Esophagus (tissue), 2 donors: ENCODE measurements at regions not wholly inside any gene's neighbourhood (a gene's known extent, or its start where the extent isn't known, plus 50 kb on each side); places are given as distances from the start of the nearest gene placed in this dataset.

Experiments used
- H3K27ac ChIP-seq, 2 donors: one replicate each; pipeline ENCODE4 v1.5.1; 2013; ENCODE audit warnings: low read depth in 2 of 2, mild to moderate bottlenecking in 2 of 2, inconsistent platforms in 1 of 2, low read length in 1 of 2, moderate library complexity in 1 of 2
- H3K27me3 ChIP-seq, 2 donors: one replicate each; pipeline ENCODE4 v1.6.1; 2013; ENCODE audit warnings: low read length in 2 of 2, control low read depth in 1 of 2, mild to moderate bottlenecking in 1 of 2; ENCODE audit not compliant: insufficient read depth in 2 of 2, control insufficient read depth in 1 of 2
- H3K36me3 ChIP-seq, 2 donors: one replicate each; pipeline ENCODE4 v1.6.1; 2013; ENCODE audit warnings: low read length in 1 of 2; ENCODE audit not compliant: control insufficient read depth in 2 of 2, insufficient read depth in 2 of 2
- H3K4me1 ChIP-seq, 2 donors: one replicate each; pipeline ENCODE4 v1.6.1; 2013; ENCODE audit warnings: low read length in 1 of 2; ENCODE audit not compliant: control insufficient read depth in 2 of 2, insufficient read depth in 2 of 2
- H3K4me3 ChIP-seq, 2 donors: one replicate each; pipeline ENCODE4 v1.5.1; 2013; ENCODE audit warnings: low read length in 2 of 2, mild to moderate bottlenecking in 2 of 2, low read depth in 1 of 2, moderate library complexity in 1 of 2
- H3K9me3 ChIP-seq, 2 donors: one replicate each; pipeline ENCODE4 v1.6.1; 2013; ENCODE audit warnings: mild to moderate bottlenecking in 2 of 2, low read depth in 1 of 2, low read length in 1 of 2, moderate library complexity in 1 of 2; ENCODE audit not compliant: control insufficient read depth in 2 of 2, insufficient read depth in 1 of 2
- WGBS, 2 donors: extraction: QIAGEN DNeasy Blood & Tissue Kit; methylation state at CpG; one replicate each; pipeline ENCODE4 v1.1.7; 2013; 5-methylcytosine and 5-hydroxymethylcytosine counted together
- donor health status: healthy with polysubstance abuse.
- donor health status: Bipolar disorder and iron deficiency.

- H3K4me3 ChIP-seq, result no peak overlapping the region
- no peaks in the 10 kb centered on the region for H3K4me1 ChIP-seq
- H3K27ac ChIP-seq, result no peak overlapping the region
- no peaks in the 10 kb centered on the region for H3K9me3 ChIP-seq
- H3K27me3 ChIP-seq, result no peaks in the 10 kb centered on the region
- H3K36me3 ChIP-seq, result no peaks in the 10 kb centered on the region
- 62 to 72% methylated on average over 1 of the region's 1 CpG for WGBS, 2 donors
Measured at GRCh38 chr5:145295236-145295835, 539.8 kb downstream of the PRELID2 start.

- Histone ChIP-seq H3K4me1 (no peaks in the 10 kb centered on the region), H3K4me3 (no peak overlapping the region), H3K36me3 (no peaks in the 10 kb centered on the region), H3K27me3 (no peaks in the 10 kb centered on the region), H3K27ac (no peak overlapping the region), H3K9me3 (no peaks in the 10 kb centered on the region)
- 69 to 78% methylated on average over 2 of the region's 2 CpGs for WGBS, 2 donors
Measured at GRCh38 chr5:145294331-145294730, 540.8 kb downstream of the PRELID2 start.

GRCh38 chr5:145293716-145294115 is 541.4 kb downstream of the PRELID2 start:
- no peak overlapping the region for H3K27ac ChIP-seq
- H3K4me3 ChIP-seq, result no peak overlapping the region
- H3K9me3 ChIP-seq, result no peaks in the 10 kb centered on the region
- H3K4me1 ChIP-seq, result no peaks in the 10 kb centered on the region
- 57 to 66% methylated on average over 1 of the region's 1 CpG for WGBS, 2 donors
- H3K36me3 ChIP-seq, result no peaks in the 10 kb centered on the region
- no peaks in the 10 kb centered on the region for H3K27me3 ChIP-seq

- Histone ChIP-seq H3K36me3 (no peaks in the 10 kb centered on the region), H3K27me3 (no peaks in the 10 kb centered on the region), H3K4me1 (no peaks in the 10 kb centered on the region), H3K27ac (no peak overlapping the region), H3K9me3 (no peaks in the 10 kb centered on the region), H3K4me3 (no peak overlapping the region)
- WGBS, 2 donors, result 30 to 43% methylated on average over 3 of the region's 3 CpGs
Measured at GRCh38 chr5:145292278-145292677, 542.9 kb downstream of the PRELID2 start.

- H3K27me3 ChIP-seq, result no peaks in the 10 kb centered on the region
- H3K4me1 ChIP-seq, result no peaks in the 10 kb centered on the region
- no peak overlapping the region for H3K27ac ChIP-seq
- WGBS, 2 donors, result 43 to 53% methylated on average over 3 of the region's 3 CpGs
- no peaks in the 10 kb centered on the region for H3K9me3 ChIP-seq
- H3K4me3 ChIP-seq, result no peak overlapping the region
- no peaks in the 10 kb centered on the region for H3K36me3 ChIP-seq
Measured at GRCh38 chr5:145283141-145283810, 551.9 kb downstream of the PRELID2 start.

DNA sequence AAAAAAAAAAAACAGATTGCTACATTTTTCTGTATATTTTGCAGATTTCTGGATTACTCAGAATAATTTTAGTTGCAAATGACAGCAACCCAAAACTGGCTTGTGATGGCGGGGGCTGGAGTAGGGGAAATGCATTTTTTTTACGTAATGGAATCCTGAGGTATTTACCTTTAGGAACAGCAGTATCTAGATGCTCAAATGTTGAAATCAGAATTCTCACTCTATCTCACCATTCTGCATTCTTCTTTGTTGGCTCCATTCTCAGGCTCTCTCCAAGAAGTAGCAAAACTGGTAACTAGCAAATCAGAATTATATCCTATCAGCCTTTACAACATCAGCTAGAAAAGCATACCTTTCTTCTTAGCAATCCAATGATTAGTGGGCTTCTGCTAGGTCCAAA is 554.3 kb downstream of the PRELID2 start:
- no peak overlapping the region for H3K4me3 ChIP-seq
- H3K27me3 ChIP-seq, result no peaks in the 10 kb centered on the region
- no peaks in the 10 kb centered on the region for H3K9me3 ChIP-seq
- no peaks in the 10 kb centered on the region for H3K36me3 ChIP-seq
- H3K27ac ChIP-seq, result no peak overlapping the region
- no peaks in the 10 kb centered on the region for H3K4me1 ChIP-seq
- WGBS, 2 donors, result 93 to 100% methylated on average over 2 of the region's 2 CpGs

GRCh38 chr5:145280214-145280613 is 554.9 kb downstream of the PRELID2 start:
- H3K4me1 ChIP-seq, result no peaks in the 10 kb centered on the region
- H3K36me3 ChIP-seq, result no peaks in the 10 kb centered on the region
- H3K27ac ChIP-seq, result no peak overlapping the region
- H3K27me3 ChIP-seq, result no peaks in the 10 kb centered on the region
- WGBS, 2 donors, result 72 to 73% methylated on average over 3 of the region's 3 CpGs
- no peak overlapping the region for H3K4me3 ChIP-seq
- H3K9me3 ChIP-seq, result no peaks in the 10 kb centered on the region

DNA sequence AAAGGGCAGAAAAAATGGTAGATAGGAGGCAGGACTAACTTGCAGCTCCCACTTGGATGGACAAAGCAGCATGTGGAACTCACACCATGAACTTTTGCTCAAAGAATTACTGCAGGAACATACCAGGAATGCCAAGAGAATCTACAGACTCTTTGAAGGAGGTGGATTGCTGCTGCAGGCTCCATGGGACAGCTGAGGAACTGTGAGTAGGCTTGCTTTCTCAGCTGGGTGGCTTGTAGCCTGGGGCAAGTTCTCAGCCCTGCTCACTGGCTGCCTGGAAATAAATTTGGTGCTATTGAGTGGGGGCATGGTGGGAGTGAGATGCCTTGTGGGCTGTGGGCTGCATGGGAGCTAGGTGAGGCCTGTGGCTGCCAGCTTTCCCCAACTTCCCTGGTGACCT is 574.5 kb downstream of the PRELID2 start:
- H3K9me3 ChIP-seq, result peaks cover 0 to 6% of the 10 kb centered on the region in 2 donors
- no peaks in the 10 kb centered on the region for H3K27me3 ChIP-seq
- H3K27ac ChIP-seq, result no peak overlapping the region
- H3K4me1 ChIP-seq, result no peaks in the 10 kb centered on the region
- no peak overlapping the region for H3K4me3 ChIP-seq
- no peaks in the 10 kb centered on the region for H3K36me3 ChIP-seq

GRCh38 chr5:145247745-145248040 is 587.4 kb downstream of the PRELID2 start:
- Histone ChIP-seq H3K9me3 (no peaks in the 10 kb centered on the region), H3K4me3 (no peak overlapping the region), H3K4me1 (peaks cover 0 to 2% of the 10 kb centered on the region in 2 donors), H3K27me3 (no peaks in the 10 kb centered on the region), H3K36me3 (no peaks in the 10 kb centered on the region), H3K27ac (no peak overlapping the region)
- 71 to 73% methylated on average over 2 of the region's 2 CpGs for WGBS, 2 donors
